ENCODE measurements at regions not wholly inside any gene's neighbourhood (a gene's known extent, or its start where the extent isn't known, plus 50 kb on each side); places are given as distances from the start of the nearest gene placed in this dataset.
A peak's percentile ranks its signal among the peaks of the same experiment; 100 is the strongest.

DNA sequence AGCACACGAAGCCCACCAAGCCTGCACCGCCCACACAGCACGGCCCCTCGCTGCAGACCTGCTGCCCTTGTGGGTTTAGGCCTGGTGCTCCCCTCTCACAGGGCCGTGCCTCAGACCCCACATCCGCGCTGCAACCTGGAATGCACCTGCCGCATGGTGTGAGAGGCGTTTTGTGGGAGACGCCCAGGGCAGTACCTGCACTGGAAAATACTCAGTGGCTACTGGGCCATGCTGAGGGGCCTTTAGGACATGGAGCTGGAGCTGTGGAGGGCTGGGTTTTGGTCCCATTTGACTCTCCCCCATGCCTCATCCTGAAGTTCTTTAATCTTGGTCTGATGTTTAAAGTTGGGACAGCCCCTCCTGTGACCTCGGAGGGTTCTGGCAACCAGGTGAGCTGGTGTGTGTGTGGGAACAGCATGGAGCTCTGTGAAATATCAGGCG is 116.3 kb downstream of the ERMARD start:
- Histone ChIP-seq H3K27me3 (ENCODE audit: insufficient read depth, low read length, poor library complexity, severe bottlenecking) (no peaks in the 10 kb centered on the region), H3K4me1 (ENCODE audit: insufficient read depth, low read length) (peaks cover 13% of the 10 kb centered on the region), H3K9me3 (ENCODE audit: low read length) (no peaks in the 10 kb centered on the region), H3K4me3 (ENCODE audit: low read length) (peak overlapping the region; percentile 29), H3K27ac (ENCODE audit: low read depth, low read length) (no peak overlapping the region), H3K36me3 (ENCODE audit: insufficient read depth, low read length) (no peaks in the 10 kb centered on the region)
- POLR2A ChIA-PET: no interaction called here
- Mint-ChIP-seq H3K4me1 (peaks cover 24 to 29% (median 27%) of the 10 kb centered on the region in 3 donors), H3K27ac (peak overlapping the region in 6 of 8 donors; percentile 25 to 72 (median 48)), H3K4me3 (peak overlapping the region in 6 of 7 donors; percentile 19 to 59 (median 30)), H3K9me3 (no peaks in the 10 kb centered on the region), H3K36me3 (peaks cover 0 to 2% (median 0%) of the 10 kb centered on the region in 3 donors), H3K27me3 (peaks cover 0 to 4% of the 10 kb centered on the region in 2 donors)
- CTCF ChIA-PET: interaction anchor here (0.8 kb wide), 1 partner anchor 19 kb away, joined by 3 read pairs; no protein-coding TSS in a partner anchor
- no peak for DNase-seq

DNA sequence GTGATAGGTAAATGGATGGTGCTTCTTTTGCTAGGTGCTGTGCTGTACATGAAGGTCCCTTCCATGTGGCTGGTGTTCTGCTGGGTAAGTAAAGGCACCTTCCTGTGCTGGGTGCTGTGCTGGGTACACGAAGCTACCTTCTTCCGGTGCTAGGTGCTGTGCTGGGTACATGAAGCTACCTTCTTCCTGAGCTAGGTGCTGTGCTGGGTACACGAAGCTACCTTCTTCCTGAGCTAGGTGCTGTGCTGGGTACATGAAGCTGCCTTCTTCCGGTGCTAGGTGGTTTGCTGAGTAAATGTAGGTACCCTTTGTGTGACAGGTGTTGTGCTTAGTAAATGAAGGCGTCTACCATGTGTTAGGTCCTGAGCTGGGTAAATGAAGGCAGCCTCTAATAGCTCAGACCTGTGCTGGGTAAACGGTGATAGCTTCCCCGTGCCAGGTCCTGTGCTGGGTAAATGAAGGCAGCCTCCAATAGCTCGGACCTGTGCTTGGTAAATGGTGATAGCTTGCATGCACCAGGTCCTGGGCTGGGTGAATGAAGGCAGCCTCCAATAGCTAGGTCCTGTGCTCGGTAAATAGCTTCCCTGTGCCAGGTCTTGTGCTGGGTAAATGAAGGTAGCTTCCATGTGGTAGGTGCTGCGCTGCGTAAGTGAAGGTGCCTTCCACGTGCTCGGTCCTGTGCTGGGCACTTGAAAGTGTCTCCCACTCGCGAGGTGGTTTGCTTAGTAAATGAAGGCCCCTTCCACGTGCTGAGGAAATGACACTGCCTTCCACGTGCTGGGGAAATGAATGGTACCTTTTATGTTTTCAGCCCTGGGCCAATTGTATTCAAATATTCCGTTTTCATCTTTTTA is 115.5 kb downstream of the ERMARD start:
- peak overlapping the region in 2 of 8 donors; percentile 26 to 38 for H3K27ac Mint-ChIP-seq
- no peak overlapping the region for H3K4me3 Mint-ChIP-seq
- Histone ChIP-seq H3K4me1 (ENCODE audit: insufficient read depth, low read length) (peaks cover 13% of the 10 kb centered on the region), H3K4me3 (ENCODE audit: low read length) (no peak overlapping the region), H3K27ac (ENCODE audit: low read depth, low read length) (no peak overlapping the region), H3K27me3 (ENCODE audit: insufficient read depth, low read length, poor library complexity, severe bottlenecking) (no peaks in the 10 kb centered on the region), H3K36me3 (ENCODE audit: insufficient read depth, low read length) (no peaks in the 10 kb centered on the region), H3K9me3 (ENCODE audit: low read length) (no peaks in the 10 kb centered on the region)
- no peak for DNase-seq
- H3K4me1 Mint-ChIP-seq: peaks cover 27 to 31% (median 29%) of the 10 kb centered on the region in 3 donors
- ChIA-PET POLR2A (no interaction called here), CTCF (no interaction called here)
- H3K27me3 Mint-ChIP-seq: peaks cover 0 to 4% of the 10 kb centered on the region in 2 donors
- no peaks in the 10 kb centered on the region for H3K9me3 Mint-ChIP-seq
- H3K36me3 Mint-ChIP-seq: peaks cover 0 to 2% (median 0%) of the 10 kb centered on the region in 3 donors

DNA sequence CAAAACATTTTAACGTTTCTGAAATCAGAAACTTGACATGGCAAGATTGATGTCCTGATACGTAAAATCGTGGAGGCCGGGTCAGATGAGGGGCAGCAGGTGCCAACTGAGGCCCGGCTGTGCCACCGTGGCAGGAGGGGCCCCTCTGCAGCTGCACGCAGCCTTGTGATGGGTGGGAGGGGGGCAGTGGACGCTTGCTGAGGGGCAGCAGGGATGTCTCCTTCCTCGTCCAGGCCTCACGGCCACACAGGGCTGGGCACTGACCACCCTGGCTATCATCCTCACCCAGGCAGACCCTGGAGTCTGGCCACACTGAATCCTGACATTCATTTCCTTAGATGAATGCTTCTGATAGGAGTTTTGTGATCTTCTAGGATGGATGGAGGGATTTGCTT is 114.7 kb downstream of the ERMARD start:
- DNase-seq: no peak
- H3K4me1 ChIP-seq (ENCODE audit: insufficient read depth, low read length): peaks cover 13% of the 10 kb centered on the region

DNA sequence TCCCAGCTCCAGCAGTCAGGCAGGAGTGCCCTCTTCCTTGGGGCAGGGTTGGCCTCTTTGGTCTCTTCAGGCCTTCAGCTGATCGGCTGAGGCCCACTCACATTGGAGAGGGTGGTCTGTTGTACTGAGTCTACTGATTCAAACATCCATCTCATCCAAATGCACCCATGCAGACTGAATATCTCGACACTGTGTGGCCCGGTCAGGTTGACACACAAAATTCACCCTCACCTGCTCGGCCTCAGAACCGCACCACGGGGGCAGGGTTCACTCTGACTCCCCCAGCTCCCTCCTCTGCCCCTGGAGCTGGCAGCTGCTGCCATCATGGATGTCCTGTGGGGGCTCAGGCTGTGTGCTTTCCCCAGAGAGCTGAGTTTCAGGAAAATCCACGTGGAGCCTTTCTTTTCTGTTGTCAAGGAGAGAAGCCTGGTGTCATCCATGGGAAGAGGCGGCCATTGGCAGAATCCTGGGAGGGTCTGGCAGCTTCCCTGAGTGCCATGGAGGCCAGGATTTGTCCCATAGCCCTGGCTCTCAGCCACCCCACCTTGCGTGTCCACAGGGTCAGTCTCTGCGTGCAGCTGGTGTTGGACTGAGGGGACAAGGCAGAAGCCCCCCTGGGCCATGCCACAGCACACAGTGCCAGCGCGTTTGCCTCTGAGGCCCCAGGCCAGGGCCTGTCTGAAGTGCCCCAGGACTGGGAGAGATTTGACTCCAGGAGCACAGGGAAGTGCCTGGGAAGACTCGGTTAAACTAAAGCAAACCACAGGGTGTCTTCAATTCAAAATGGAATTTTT is 114.1 kb downstream of the ERMARD start:
- Mint-ChIP-seq H3K27ac (no peak overlapping the region), H3K4me1 (peaks cover 31 to 37% (median 33%) of the 10 kb centered on the region in 3 donors), H3K27me3 (peaks cover 0 to 3% of the 10 kb centered on the region in 2 donors), H3K9me3 (no peaks in the 10 kb centered on the region), H3K36me3 (peaks cover 0 to 3% (median 0%) of the 10 kb centered on the region in 3 donors), H3K4me3 (no peak overlapping the region)
- Histone ChIP-seq H3K9me3 (ENCODE audit: low read length) (no peaks in the 10 kb centered on the region), H3K27me3 (ENCODE audit: insufficient read depth, low read length, poor library complexity, severe bottlenecking) (no peaks in the 10 kb centered on the region), H3K4me3 (ENCODE audit: low read length) (no peak overlapping the region), H3K27ac (ENCODE audit: low read depth, low read length) (no peak overlapping the region), H3K4me1 (ENCODE audit: insufficient read depth, low read length) (peaks cover 17% of the 10 kb centered on the region), H3K36me3 (ENCODE audit: insufficient read depth, low read length) (no peaks in the 10 kb centered on the region)
- POLR2A ChIA-PET: no interaction called here
- CTCF ChIA-PET: no interaction called here
- DNase-seq: no peak

More for the DNA sequence above, 114.7 kb downstream of the ERMARD start:
- no peak overlapping the region for H3K4me3 ChIP-seq (ENCODE audit: low read length)
- CTCF ChIA-PET: no interaction called here
- no peaks in the 10 kb centered on the region for H3K27me3 ChIP-seq (ENCODE audit: insufficient read depth, low read length, poor library complexity, severe bottlenecking)
- Mint-ChIP-seq H3K4me3 (no peak overlapping the region), H3K36me3 (peaks cover 0 to 2% (median 0%) of the 10 kb centered on the region in 3 donors), H3K9me3 (no peaks in the 10 kb centered on the region), H3K4me1 (peaks cover 27 to 31% (median 29%) of the 10 kb centered on the region in 3 donors), H3K27me3 (peaks cover 0 to 3% of the 10 kb centered on the region in 2 donors), H3K27ac (no peak overlapping the region)
- POLR2A ChIA-PET: no interaction called here
- H3K9me3 ChIP-seq (ENCODE audit: low read length): no peaks in the 10 kb centered on the region
- H3K36me3 ChIP-seq (ENCODE audit: insufficient read depth, low read length): no peaks in the 10 kb centered on the region
- no peak overlapping the region for H3K27ac ChIP-seq (ENCODE audit: low read depth, low read length)

- Histone ChIP-seq H3K36me3 (ENCODE audit: insufficient read depth, low read length) (no peaks in the 10 kb centered on the region), H3K27ac (ENCODE audit: low read depth, low read length) (no peak overlapping the region), H3K27me3 (ENCODE audit: insufficient read depth, low read length, poor library complexity, severe bottlenecking) (no peaks in the 10 kb centered on the region), H3K9me3 (ENCODE audit: low read length) (no peaks in the 10 kb centered on the region), H3K4me3 (ENCODE audit: low read length) (no peak overlapping the region), H3K4me1 (ENCODE audit: insufficient read depth, low read length) (peaks cover 22% of the 10 kb centered on the region)
- no peak for DNase-seq
- peak overlapping the region in 2 of 8 donors; percentile 1 to 33 for H3K27ac Mint-ChIP-seq
- ChIA-PET CTCF (no interaction called here), POLR2A (no interaction called here)
- H3K9me3 Mint-ChIP-seq: peaks cover 0 to 1% (median 0%) of the 10 kb centered on the region in 5 donors
- H3K36me3 Mint-ChIP-seq: peaks cover 0 to 3% (median 0%) of the 10 kb centered on the region in 3 donors
- H3K4me3 Mint-ChIP-seq: no peak overlapping the region
- H3K4me1 Mint-ChIP-seq: peaks cover 38 to 40% (median 38%) of the 10 kb centered on the region in 3 donors
- H3K27me3 Mint-ChIP-seq: peaks cover 0 to 3% of the 10 kb centered on the region in 2 donors
Measured at GRCh38 chr6:169864148-169865020, 113.0 kb downstream of the ERMARD start.

DNA sequence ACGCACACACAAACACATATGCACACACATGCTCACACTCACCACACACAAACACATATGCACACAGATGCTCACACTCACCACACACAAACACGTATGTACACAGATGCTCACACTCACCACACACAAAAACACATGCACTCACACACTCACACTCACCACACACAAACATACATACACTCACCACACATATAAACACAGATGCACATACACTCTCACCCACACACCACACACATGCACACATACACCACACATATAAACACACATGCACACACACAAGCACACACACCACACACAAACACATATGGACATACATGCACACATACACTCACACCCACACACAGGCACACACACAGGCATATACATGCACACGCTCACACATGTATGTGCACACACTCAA is 112.3 kb downstream of the ERMARD start:
- no peak overlapping the region for H3K4me3 Mint-ChIP-seq
- DNase-seq: no peak
- no peaks in the 10 kb centered on the region for H3K36me3 ChIP-seq (ENCODE audit: insufficient read depth, low read length)
- H3K27me3 Mint-ChIP-seq: peaks cover 0 to 3% of the 10 kb centered on the region in 2 donors
- ChIA-PET CTCF (no interaction called here), POLR2A (no interaction called here)
- peaks cover 34 to 40% (median 38%) of the 10 kb centered on the region in 3 donors for H3K4me1 Mint-ChIP-seq
- H3K4me1 ChIP-seq (ENCODE audit: insufficient read depth, low read length): peaks cover 22% of the 10 kb centered on the region
- no peaks in the 10 kb centered on the region for H3K27me3 ChIP-seq (ENCODE audit: insufficient read depth, low read length, poor library complexity, severe bottlenecking)
- no peaks in the 10 kb centered on the region for H3K9me3 ChIP-seq (ENCODE audit: low read length)
- H3K9me3 Mint-ChIP-seq: peaks cover 0 to 1% (median 0%) of the 10 kb centered on the region in 5 donors
- H3K4me3 ChIP-seq (ENCODE audit: low read length): no peak overlapping the region
- H3K27ac ChIP-seq (ENCODE audit: low read depth, low read length): no peak overlapping the region
- H3K27ac Mint-ChIP-seq: peak overlapping the region in 3 of 8 donors; percentile 1 to 15 (median 13)
- H3K36me3 Mint-ChIP-seq: peaks cover 0 to 3% (median 0%) of the 10 kb centered on the region in 3 donors

GRCh38 chr6:169862892-169863525 is 111.6 kb downstream of the ERMARD start:
- Histone ChIP-seq H3K27ac (ENCODE audit: low read depth, low read length) (no peak overlapping the region), H3K27me3 (ENCODE audit: insufficient read depth, low read length, poor library complexity, severe bottlenecking) (no peaks in the 10 kb centered on the region), H3K9me3 (ENCODE audit: low read length) (no peaks in the 10 kb centered on the region), H3K4me1 (ENCODE audit: insufficient read depth, low read length) (peaks cover 16% of the 10 kb centered on the region), H3K4me3 (ENCODE audit: low read length) (no peak overlapping the region), H3K36me3 (ENCODE audit: insufficient read depth, low read length) (no peaks in the 10 kb centered on the region)
- H3K9me3 Mint-ChIP-seq: peaks cover 0 to 3% (median 0%) of the 10 kb centered on the region in 5 donors
- peaks cover 27 to 33% (median 31%) of the 10 kb centered on the region in 3 donors for H3K4me1 Mint-ChIP-seq
- no peak overlapping the region for H3K4me3 Mint-ChIP-seq
- no peak for DNase-seq
- peak overlapping the region in 1 of 8 donors; percentile 2 for H3K27ac Mint-ChIP-seq
- ChIA-PET POLR2A (no interaction called here), CTCF (no interaction called here)
- peaks cover 0 to 3% (median 0%) of the 10 kb centered on the region in 3 donors for H3K36me3 Mint-ChIP-seq
- H3K27me3 Mint-ChIP-seq: peaks cover 0 to 3% of the 10 kb centered on the region in 2 donors

Measured in CD8-positive, alpha-beta memory T cell (primary cell).